Central memory CD4-positive, alpha-beta T cell (primary cell): ENCODE measurements at regions not wholly inside any gene's neighbourhood (a gene's known extent, or its start where the extent isn't known, plus 50 kb on each side); places are given as distances from the start of the nearest gene placed in this dataset.

Experiments used
- DNase-seq: peaks from one replicate; pipeline ENCODE4 v3.0.0; 2022

DNA sequence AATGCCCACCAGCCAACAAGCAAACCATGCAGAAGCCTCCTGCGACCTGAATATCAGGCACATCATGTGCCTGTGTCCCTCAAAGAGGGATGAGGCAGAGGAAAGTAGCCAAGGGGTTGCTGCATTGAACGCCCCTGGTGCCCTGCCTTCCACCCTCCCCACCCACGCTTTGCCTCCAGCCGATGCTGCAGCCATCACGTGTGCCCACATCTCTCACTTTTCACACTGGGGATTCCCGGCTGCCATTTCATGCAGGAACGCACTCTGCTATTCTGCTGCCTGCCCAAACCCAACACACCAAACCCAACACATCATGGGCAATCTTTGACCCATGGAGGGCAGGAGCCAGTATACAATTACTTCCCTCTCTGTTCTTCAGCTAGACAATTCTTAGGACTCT is 462.2 kb upstream of the PROK2 start:
- DNase-seq: no peak

DNA sequence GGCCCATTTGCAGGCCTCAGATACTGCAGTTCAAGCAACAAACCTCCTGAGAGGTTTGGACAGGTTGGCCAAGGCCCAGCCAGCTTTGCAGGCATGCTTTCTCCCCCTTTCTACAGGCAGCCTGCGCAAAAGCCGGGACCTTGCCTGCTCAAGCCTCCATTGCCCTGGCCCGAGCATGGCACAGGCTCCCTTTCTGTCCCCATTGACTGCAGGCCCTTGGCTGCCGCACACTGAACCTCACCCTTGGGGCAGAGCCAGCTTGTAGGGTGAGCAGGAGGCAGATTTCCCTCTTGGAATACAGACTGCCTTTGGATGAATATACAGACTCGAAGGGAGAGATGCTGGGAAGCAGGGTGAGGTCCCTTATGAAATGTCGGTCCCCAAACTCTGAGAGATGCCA is 461.7 kb upstream of the PROK2 start:
- DNase-seq: no peak

- DNase-seq: no peak
These were observed 460.3 kb upstream of the PROK2 start for GRCh38 chr3:72245183-72245811.

GRCh38 chr3:72244396-72244795 is 459.4 kb upstream of the PROK2 start:
- DNase-seq: no peak

- no peak for DNase-seq
These were observed 457.4 kb upstream of the PROK2 start for GRCh38 chr3:72242326-72242725.

DNA sequence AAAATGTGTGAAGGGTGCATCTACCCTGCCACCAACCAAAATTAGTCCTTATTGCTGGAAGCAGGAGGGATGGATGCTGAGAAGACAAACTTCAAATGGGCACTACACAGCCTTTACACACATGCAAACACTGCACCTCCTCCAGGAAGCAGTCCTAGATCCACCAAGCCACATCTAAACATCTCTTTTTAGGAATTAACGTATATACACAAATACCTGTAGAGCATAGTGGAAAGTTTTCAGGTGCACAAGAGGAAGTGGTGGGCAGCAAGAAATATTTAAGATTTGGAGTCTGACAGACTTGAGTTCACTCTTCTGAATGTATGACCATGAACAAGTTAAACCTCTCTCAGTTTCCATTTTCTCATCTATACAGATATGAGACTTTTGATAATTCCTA is 456.6 kb upstream of the PROK2 start:
- no peak for DNase-seq

GRCh38 chr3:72240531-72240930 is 455.6 kb upstream of the PROK2 start:
- DNase-seq: no peak

- DNase-seq: no peak
These were observed 453.9 kb upstream of the PROK2 start for GRCh38 chr3:72238801-72239200.

- DNase-seq: no peak
These were observed 453.2 kb upstream of the PROK2 start for GRCh38 chr3:72238010-72238691.

DNA sequence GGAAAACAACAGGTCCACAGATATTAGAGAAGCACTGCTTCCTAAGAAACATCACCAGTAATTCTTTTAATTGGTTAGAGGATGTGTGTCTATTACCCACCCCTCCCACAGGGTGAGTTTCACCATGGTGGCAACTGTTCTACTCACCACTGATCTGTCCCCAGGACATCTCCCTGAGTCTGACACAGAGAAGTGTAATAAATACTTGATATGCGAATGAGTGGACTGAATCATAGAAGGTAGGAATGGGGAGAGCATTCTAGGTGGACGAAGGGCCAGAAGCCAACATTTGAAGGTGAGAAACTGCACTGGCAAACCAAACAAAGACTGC is 452.7 kb upstream of the PROK2 start:
- DNase-seq: no peak

GRCh38 chr3:72234391-72234790 is 449.4 kb upstream of the PROK2 start:
- DNase-seq: no peak

DNA sequence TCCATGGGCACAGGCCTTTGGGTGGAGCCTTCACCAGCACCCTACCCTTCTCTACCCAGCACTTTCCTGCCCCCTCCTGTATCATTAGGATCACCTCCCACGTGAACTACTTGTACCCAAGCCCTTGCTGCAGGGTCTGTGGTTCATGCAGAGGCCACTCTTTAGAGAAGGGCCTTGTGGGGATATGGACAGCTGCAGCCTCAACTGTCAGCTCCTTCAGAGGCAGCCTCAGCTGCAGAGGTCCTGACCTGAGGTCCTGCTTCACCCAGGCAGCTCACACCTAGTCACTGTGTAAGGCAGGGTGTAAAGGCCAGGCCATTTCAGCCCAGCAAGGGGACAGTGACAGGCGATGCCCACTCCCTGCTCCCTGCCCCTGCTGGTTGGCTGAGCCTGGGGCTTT is 448.6 kb upstream of the PROK2 start:
- DNase-seq: no peak

- DNase-seq: no peak
These were observed 447.8 kb upstream of the PROK2 start for GRCh38 chr3:72232777-72233176.

DNA sequence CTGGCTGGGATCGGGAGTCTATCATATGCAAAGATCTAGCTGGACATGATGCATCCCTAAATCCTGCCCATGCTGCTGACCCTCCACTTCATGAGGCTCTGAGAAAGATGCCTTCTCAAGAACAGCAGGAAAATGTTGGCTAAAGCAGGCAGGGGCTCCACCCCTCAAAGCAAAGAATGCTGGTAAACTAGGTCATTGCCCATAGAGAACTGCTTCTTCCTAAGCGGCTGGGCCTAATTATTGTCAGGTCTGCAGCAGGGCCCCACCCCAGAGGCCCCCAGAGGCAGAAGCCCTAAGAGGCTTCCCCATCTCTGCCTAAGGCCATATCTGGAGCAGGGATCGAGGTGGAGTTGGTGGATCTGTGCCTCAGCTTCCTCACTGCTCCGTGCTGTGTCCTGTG is 447.4 kb upstream of the PROK2 start:
- DNase-seq: no peak

DNA sequence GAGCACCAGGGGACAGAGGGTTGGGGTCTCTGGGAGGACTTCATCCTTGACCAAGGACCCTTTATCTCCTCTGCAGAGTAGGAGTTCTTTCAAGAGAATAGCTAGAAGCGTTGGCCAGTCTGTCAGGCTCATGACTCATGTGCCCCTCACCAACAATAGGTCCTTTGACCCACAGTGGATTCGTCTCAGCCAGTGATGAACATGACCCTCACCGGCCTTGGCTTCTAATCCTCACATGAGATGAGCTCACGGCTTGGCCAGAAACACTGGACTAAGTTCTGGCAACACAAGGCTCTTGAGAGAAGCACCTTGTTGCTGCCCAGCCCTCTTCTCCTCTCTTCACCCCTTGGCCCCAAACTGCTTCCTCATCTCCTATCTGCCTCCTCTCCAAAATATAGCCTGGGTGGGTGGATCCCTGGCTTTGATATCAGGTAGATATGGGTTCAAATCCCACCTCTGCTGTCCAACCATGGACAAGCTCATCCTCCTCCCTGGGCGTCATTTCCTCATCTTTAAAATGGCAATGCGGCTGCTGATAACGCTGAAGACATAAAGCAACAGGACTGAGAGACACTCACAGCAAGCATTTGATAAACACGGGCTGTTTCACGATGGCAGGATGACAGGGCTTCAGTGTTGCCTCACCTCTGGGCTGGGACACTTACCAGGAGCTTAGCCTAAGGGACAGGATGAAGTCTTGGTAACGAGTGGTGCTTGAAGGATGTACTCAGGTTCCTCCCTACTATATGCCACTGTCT is 446.7 kb upstream of the PROK2 start:
- DNase-seq: no peak

- no peak for DNase-seq
These were observed 445.9 kb upstream of the PROK2 start for GRCh38 chr3:72230774-72231379.

DNA sequence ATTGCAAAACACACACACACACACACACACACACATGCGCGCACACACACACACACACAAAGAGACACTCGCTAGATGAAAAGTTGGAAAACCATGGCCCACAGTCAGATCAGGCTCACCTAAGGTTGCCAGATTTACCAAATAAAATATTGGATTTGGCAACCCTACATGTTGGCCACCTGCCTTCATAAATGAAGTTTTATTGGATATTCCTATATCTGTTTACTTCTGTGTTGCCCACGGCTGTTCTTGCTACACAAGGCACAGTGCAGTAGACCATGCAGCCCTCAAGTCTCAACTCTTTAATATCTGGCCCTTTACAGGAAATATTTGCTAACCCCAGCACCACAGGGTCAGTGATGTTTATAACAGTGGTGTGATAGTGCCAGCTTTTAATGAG is 445.0 kb upstream of the PROK2 start:
- no peak for DNase-seq

DNA sequence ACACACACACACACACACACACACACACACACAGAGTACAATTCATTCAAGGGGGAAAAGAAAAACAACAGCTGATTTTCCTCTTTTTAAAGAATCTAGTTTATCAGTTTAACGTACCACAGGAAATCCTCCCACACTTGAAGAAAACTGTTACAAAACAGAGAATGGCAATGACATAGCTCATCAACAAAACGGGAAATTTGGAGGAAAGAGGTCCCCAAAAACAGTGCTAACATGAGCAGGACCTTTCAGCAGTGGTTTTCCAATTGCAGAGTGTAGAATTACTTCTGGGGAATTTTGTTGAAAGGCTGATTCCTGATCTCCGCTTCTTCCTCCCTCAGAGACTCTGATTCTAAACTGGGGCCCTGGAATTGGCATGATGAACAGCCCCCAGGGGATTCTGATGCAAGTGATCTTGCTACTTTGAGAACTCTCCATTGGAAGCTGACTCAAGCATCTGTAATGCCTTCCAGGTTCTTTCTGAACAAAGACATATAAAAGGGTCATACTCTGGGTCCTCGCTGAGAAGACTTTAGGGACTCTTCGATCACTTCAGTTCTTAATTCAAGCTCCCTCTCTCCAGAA is 442.6 kb upstream of the PROK2 start:
- no peak for DNase-seq

DNA sequence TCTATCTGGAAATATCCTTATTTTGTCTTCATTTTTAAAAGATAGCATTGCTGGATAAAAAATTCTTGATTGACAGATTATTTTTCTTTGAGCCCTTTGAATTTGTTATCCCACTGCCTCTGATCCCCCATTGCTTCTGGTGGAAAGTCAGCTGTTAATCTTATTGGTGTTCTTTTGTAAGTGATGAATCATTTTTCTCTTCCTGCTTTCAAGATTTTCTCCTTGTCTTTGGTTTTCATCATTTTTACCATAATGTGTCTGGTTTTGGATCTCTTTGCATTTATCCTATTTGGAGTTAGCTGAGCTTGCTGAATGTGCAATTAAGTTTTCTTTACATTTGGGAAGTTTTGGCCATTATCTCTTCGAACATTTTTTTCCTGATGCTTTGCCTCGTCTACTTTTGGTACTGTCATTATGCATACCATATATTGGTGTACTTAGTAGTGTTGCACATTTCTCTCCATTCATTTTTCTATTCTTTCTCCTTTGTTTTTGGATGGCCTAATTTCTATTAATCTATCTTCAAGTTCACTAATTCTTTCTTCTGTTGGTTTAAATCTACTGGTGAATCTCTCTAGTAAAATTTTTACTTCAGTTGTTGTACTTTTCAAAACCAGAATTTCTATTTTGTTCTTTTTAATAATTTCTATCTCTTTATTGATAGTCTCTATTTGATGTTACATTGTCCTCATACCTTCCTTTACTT is 440.0 kb upstream of the PROK2 start:
- DNase-seq: no peak

DNA sequence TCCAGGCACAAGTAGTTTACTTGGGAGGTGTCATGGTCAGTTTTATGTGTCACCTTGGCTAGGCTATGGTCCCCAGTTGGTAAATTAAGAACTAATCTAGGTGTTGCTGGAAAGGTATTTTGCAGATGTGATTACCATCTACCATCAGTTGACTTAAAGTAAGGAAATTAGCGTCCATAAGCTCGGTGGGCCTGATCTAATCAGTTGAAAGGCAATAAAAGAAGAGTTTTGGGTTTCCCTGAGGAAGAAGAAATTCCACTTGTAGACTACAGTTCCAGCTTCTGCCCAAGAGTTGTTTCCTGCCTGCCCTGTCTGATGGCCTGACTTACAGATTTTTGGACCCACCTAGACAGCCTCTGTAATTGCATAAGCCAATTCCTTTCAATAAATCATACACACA is 438.7 kb upstream of the PROK2 start:
- DNase-seq: no peak

DNA sequence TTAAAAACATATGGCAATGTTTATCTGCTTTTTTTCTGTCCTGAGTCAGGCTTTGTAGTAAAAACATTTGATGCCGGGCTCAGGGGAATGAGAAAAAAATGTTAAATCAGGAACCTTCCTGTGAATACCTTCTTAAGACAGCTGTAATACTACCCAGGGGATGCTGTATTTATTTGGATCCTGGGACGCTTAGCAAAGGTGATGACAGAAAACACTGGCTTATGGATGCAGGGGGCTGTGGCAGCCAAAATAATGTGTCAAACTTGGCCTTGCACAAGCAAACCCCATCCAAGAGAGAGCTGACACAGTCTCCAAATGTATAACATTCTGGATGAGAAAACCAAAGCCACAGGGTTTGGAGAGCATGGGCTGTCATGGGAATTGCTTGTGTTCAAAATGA is 438.2 kb upstream of the PROK2 start:
- no peak for DNase-seq

DNA sequence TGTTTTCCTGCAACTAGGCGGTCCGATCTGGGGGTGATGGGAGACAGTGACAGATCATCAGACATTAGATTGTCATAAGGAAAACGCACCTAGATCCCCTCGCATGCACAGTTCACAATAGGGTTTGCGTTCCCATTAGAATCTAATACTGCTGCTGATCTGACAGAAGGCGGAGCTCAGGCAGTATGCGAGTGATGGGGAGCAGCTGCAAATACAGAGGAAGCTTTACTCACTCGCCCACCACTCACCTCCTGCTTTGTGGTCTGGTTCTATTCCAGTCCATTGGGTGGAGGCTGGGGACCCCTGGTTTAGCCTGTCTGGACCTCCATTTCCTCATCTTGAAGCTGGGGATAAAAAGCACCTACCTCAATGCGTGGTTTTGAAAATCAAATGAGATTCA is 437.5 kb upstream of the PROK2 start:
- DNase-seq: no peak

- no peak for DNase-seq
These were observed 436.0 kb upstream of the PROK2 start for GRCh38 chr3:72220946-72221345.
